HCT116 (cell line): ENCODE measurements at regions not wholly inside any gene's neighbourhood (a gene's known extent, or its start where the extent isn't known, plus 50 kb on each side); places are given as distances from the start of the nearest gene placed in this dataset.

ENCODE experiments used
- CEBPB ChIP-seq: IDR thresholded peaks from 2 replicates; pipeline ENCODE4 v1.6.1; 2012; ENCODE audit warnings: low read depth
- CTCF ChIP-seq, 3 experiments: fragments of 200-600 bp in 1 of 3; sonication (generic) in 1 of 3; IDR thresholded peaks in 2 of 3; conservative IDR thresholded peaks in 1 of 3; 2 replicates each; pipeline ENCODE4 v1.5.1; 2012 to 2017; ENCODE audit warnings: low read depth in 2 of 3, low read length in 2 of 3, antibody characterized with exemption in 1 of 3, borderline replicate concordance in 1 of 3, control low read depth in 1 of 3, mild to moderate bottlenecking in 1 of 3, mixed read lengths in 1 of 3, mixed run types in 1 of 3, moderate library complexity in 1 of 3; ENCODE audit not compliant: insufficient read depth in 1 of 3
- ELF1 ChIP-seq: IDR thresholded peaks from 2 replicates; pipeline ENCODE4 v1.6.1; 2012; ENCODE audit warnings: low read depth, borderline replicate concordance
- EZH2 ChIP-seq: fragments of 200-600 bp; sonication (generic); IDR thresholded peaks from 2 replicates; pipeline ENCODE4 v1.6.1; 2017; ENCODE audit warnings: antibody characterized with exemption, mixed run types
- JUND ChIP-seq: IDR thresholded peaks from 2 replicates; pipeline ENCODE4 v1.6.1; 2012
- TCF7L2 ChIP-seq: IDR thresholded peaks from 2 replicates; pipeline ENCODE4 v1.7.0; 2011; ENCODE audit warnings: borderline replicate concordance, inconsistent platforms; ENCODE audit not compliant: insufficient read depth, insufficient read length; ENCODE audit errors: extremely low read depth
- YY1 ChIP-seq: IDR thresholded peaks from 2 replicates; pipeline ENCODE4 v1.6.1; 2011; ENCODE audit warnings: low read length, low read depth, moderate library complexity, mild to moderate bottlenecking; ENCODE audit not compliant: insufficient replicate concordance; ENCODE audit errors: extremely low read depth
- ZBTB33 ChIP-seq: IDR thresholded peaks from 2 replicates; pipeline ENCODE4 v1.6.1; 2011; ENCODE audit warnings: mild to moderate bottlenecking, low read length, moderate library complexity; ENCODE audit not compliant: insufficient replicate concordance; ENCODE audit errors: extremely low read depth

GRCh38 chr5:142472306-142472951 lies 147.6 kb upstream of the SPRY4 start:
- TF ChIP-seq CEBPB (no peak), JUND (no peak), CTCF (IDR thresholded peaks at IDR 0.05 in 2 of 3, conservative IDR thresholded peaks at IDR 0.05 in 1 of 3; ENCODE audit: borderline replicate concordance in 1 of 3, insufficient read depth in 1 of 3, low read depth in 2 of 3, low read length in 2 of 3) (no peak), ELF1 (no peak), YY1 (peak; percentile 45), TCF7L2 (peak; percentile 79), ZBTB33 (no peak), EZH2 (no peak)
